Calu3 (cell line): ENCODE measurements at regions not wholly inside any gene's neighbourhood (a gene's known extent, or its start where the extent isn't known, plus 50 kb on each side); places are given as distances from the start of the nearest gene placed in this dataset.

Experiments
- BruUV-seq: library from RNA; stranded (reverse); fragments of 400-500 nt; replicated peaks from 2 replicates; lab custom pipeline; 2021; lab: Mats Ljungman, UMichigan
- CTCF ChIA-PET: fragments of 300-600 bp; sonication (Branson Sonifier 250); formaldehyde crosslinking; loops from one replicate; lab custom pipeline; 2022; ENCODE audit warnings: antibody characterized with exemption; lab: Charles Lee
- DNase-seq: peaks from one replicate; pipeline ENCODE4 v3.0.0; 2022
- H3K27ac Mint-ChIP-seq: one replicate; pipeline ENCODE4 v1.8.0; 2022; ENCODE audit warnings: mixed read lengths; ENCODE audit not compliant: unreplicated experiment
- H3K27me3 Mint-ChIP-seq: one replicate; pipeline ENCODE4 v1.8.0; 2022; ENCODE audit warnings: mixed read lengths; ENCODE audit not compliant: unreplicated experiment
- H3K36me3 Mint-ChIP-seq: one replicate; pipeline ENCODE4 v1.8.0; 2022; ENCODE audit warnings: mild to moderate bottlenecking, moderate library complexity, mixed read lengths; ENCODE audit not compliant: insufficient read depth, unreplicated experiment
- H3K4me1 Mint-ChIP-seq: one replicate; pipeline ENCODE4 v1.8.0; 2022; ENCODE audit warnings: mild to moderate bottlenecking, low read depth, mixed read lengths; ENCODE audit not compliant: unreplicated experiment
- H3K4me3 Mint-ChIP-seq: one replicate; pipeline ENCODE4 v1.8.0; 2022; ENCODE audit warnings: mild to moderate bottlenecking, low read depth, moderate library complexity, mixed read lengths; ENCODE audit not compliant: unreplicated experiment
- H3K9me3 Mint-ChIP-seq: one replicate; pipeline ENCODE4 v1.8.0; 2022; ENCODE audit warnings: low read depth, mixed read lengths; ENCODE audit not compliant: unreplicated experiment
- CTCF ChIP-seq: fragments of 200-600 bp; IDR thresholded peaks from one replicate; pipeline ENCODE4 v1.8.0; 2022; ENCODE audit warnings: antibody characterized with exemption; ENCODE audit not compliant: unreplicated experiment
- intact Hi-C: fragments of 100-400 bp; cut with micrococcal nuclease; formaldehyde crosslinking; loops from one replicate; pipeline ENCODE4 v1.10.0; 2022; ENCODE audit not compliant: unreplicated experiment

- H3K27ac Mint-ChIP-seq, result peak overlapping the region; percentile 54
- CTCF ChIA-PET, result interaction anchor here (0.5 kb wide), 1 partner anchor 839 kb away, joined by 3 read pairs; no protein-coding TSS in a partner anchor
- no peak for TF ChIP-seq CTCF
- no peaks in the 10 kb centered on the region for H3K36me3 Mint-ChIP-seq
- no peaks in the 10 kb centered on the region for H3K27me3 Mint-ChIP-seq
- peaks cover 7% of the 10 kb centered on the region for H3K9me3 Mint-ChIP-seq
- no TSS peak for BruUV-seq
- intact Hi-C loops, result no loop called here
- H3K4me3 Mint-ChIP-seq, result no peak overlapping the region
- no peak for DNase-seq
- H3K4me1 Mint-ChIP-seq, result peaks cover 44% of the 10 kb centered on the region
These were observed 277.3 kb downstream of the CASP12 start for GRCh38 chr11:104620991-104621390.

GRCh38 chr11:104619751-104620150, 278.5 kb downstream of the CASP12 start:
- Mint-ChIP-seq H3K9me3 (peaks cover 7% of the 10 kb centered on the region), H3K27ac (peak overlapping the region; percentile 54), H3K36me3 (no peaks in the 10 kb centered on the region), H3K27me3 (no peaks in the 10 kb centered on the region), H3K4me1 (peaks cover 44% of the 10 kb centered on the region), H3K4me3 (no peak overlapping the region)
- CTCF ChIA-PET, result interaction anchor here (0.6 kb wide), 1 partner anchor 54 kb away, joined by 4 read pairs; no protein-coding TSS in a partner anchor
- no peak for DNase-seq
- intact Hi-C loops, result no loop called here
- no peak for TF ChIP-seq CTCF
- BruUV-seq, result no TSS peak

GRCh38 chr11:104618954-104619353, 279.3 kb downstream of the CASP12 start:
- Mint-ChIP-seq H3K36me3 (no peaks in the 10 kb centered on the region), H3K27ac (no peak overlapping the region), H3K9me3 (peaks cover 7% of the 10 kb centered on the region), H3K4me1 (peaks cover 44% of the 10 kb centered on the region), H3K4me3 (no peak overlapping the region), H3K27me3 (no peaks in the 10 kb centered on the region)
- BruUV-seq, result no TSS peak
- CTCF ChIA-PET, result no interaction called here
- intact Hi-C loops, result no loop called here
- no peak for TF ChIP-seq CTCF
- DNase-seq, result no peak

GRCh38 chr11:104614961-104615360, 283.3 kb downstream of the CASP12 start:
- Mint-ChIP-seq H3K9me3 (peaks cover 2% of the 10 kb centered on the region), H3K4me3 (no peak overlapping the region), H3K27me3 (no peaks in the 10 kb centered on the region), H3K36me3 (no peaks in the 10 kb centered on the region), H3K27ac (no peak overlapping the region), H3K4me1 (peaks cover 11% of the 10 kb centered on the region)
- CTCF ChIA-PET, result no interaction called here
- intact Hi-C loops, result no loop called here
- DNase-seq, result no peak
- no TSS peak for BruUV-seq
- TF ChIP-seq CTCF, result no peak
